Activated naive CD8-positive, alpha-beta T cell treated with anti-CD3 and anti-CD28 coated beads, Interleukin-2, amount 50 U/mL, for 16 hours (primary cell): ENCODE measurements at regions not wholly inside any gene's neighbourhood (a gene's known extent, or its start where the extent isn't known, plus 50 kb on each side); places are given as distances from the start of the nearest gene placed in this dataset.
"Not testable (repeated sequence)": the region's sequence is repeated elsewhere in the genome, so short reads cannot be mapped to it uniquely, and the experiment has no call there.

Experiments
- DNase-seq: peaks from one replicate; pipeline ENCODE4 v3.0.0-alpha.2; 2020; ENCODE audit warnings: low read depth, low spot score

DNA sequence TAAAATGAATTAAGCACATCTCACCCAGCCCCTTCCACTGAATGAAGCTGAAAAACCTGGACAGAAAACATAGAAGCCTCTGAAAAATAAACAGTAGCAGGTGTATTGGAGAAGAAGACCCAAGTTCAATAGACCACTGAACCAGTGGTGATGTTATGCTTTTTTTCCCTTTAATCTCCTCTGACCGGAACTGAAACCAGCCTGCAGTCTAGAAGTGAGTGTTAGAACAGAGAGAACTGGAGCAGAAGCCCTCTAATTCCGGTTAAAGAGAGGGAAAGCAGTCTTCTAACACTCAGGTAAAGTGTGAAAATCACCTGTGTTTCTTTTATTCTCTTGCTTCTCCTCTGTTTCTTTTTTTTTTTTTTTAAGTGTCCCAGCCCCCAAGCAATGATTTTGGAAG is 83.5 kb upstream of the CCL21 start:
- no peak for DNase-seq

DNA sequence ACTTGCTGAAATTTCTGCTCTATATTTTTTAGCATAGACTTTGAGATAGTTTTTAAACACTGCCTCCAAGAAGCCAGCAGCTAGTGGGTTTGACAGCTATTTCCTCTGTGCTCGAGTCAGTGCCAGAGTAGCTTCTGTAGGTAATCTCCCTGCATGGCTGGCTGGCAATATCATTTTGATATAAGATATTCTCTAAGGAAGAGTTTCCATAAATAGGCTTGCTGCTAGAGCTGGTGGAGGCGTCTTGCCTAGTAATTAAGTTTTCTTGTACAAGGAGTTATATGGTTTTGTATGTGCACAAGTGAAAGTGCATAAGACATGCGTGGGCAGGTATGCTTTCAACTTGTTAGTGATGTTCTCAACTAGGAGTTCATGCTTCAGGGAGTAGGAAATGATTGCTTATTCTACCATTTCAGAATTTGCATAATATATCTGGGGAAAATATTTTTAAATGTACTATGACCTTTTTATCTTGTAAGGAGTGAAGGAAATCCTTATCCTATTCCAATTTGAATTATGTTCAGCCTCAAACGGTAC is 74.1 kb upstream of the CCL21 start:
- no peak for DNase-seq

DNA sequence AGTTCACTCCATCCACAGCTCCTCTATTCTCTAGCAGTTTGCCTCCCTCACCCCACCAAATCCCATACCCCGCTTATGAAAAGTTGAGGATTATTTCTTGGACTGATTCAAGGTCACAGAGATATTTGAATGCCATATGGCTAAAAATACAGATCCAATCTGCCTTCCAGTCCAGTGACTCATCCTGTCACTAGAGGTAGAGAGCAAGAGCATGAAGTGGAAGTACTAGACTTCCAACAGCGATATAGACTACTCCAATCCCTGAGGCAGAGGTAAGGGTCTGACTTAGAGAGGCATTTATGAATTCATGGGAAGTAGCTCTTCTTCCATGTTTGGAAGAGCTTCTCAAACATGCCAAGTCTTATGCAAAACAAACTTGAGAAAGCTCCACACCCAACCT is 72.4 kb upstream of the CCL21 start:
- DNase-seq, result no peak

DNA sequence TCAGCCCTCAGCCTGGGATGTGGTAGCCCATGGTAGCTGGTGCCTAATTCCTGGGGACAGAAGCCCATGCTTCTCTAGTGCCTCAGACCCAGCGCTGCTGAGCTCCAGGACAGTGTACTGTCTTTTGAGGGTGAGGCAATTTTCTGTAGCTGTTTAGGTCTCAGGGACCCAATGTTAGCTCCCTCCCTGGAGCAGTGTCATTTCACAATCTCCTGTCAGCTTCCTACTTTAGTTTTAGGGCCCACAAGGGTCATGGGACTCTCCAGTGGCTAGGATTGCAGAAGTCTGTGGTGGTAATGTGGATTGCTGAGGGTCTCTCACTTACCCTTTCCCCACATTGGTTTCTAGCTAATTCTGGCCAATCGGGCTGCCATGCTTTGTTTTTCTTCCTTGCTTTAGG is 67.7 kb upstream of the CCL21 start:
- no peak for DNase-seq

DNA sequence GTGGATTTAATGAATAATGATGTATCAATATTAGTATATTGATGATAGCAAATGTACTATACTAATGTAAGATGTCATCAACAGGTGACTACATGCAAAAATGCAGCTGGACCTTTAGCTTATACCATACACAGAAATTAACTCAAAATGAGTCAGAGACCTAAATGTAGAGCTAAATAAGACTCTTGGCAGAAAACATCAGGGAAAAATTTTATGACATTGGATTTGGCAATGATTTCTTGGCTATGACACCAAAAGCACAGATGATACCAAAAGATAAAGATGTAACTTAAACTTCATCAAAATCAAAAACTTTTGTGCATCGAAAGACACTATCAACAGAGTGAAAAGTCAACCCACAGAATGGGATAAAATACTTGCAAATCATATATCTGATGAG is 64.0 kb upstream of the CCL21 start:
- no peak for DNase-seq

DNA sequence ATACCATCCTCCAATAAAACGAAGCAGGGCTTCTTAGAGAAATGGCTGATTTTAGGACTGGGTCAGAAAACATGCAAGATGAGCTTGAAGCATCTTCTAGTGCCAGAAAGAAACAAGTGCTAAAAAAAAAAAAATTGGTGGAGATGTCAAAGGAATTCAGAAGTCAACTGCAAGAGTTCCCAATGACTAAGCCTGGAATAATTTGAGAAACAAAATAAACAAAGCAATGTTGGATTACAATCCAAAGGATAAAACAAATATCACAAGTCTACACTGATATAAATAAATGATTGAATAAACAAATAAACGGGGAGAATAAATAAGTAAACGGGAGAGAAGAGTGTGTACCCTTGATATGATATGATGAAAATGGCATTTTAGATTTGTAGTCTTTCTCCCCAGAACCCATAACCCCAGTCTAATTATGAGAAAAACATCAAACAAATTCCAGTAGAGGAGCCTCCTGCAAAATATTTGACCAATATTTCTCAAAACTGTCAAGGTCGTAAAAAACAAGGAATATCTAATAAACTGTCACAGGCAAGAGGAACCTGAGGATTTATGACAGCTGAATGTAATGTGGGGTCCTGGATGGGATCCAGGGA is 63.5 kb upstream of the CCL21 start:
- no peak for DNase-seq

DNA sequence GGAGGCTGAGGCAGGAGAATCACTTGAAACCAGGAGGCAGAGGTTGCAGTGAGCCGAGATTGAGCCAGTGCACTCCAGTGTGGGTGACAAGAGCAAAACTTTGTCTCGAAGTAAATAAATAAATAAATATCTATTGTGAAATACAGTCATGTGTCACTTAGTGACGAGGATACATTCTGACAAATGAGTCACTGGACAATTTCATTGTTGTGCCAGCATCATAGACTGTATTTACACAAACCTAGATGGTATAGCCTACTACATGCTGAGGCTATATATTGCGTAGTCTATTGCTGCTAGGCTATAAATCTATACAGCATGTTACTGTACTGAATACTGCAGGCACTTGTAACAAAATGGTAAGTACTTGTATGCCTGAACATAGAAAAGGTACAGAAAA is 61.1 kb upstream of the CCL21 start:
- DNase-seq, result no peak

DNA sequence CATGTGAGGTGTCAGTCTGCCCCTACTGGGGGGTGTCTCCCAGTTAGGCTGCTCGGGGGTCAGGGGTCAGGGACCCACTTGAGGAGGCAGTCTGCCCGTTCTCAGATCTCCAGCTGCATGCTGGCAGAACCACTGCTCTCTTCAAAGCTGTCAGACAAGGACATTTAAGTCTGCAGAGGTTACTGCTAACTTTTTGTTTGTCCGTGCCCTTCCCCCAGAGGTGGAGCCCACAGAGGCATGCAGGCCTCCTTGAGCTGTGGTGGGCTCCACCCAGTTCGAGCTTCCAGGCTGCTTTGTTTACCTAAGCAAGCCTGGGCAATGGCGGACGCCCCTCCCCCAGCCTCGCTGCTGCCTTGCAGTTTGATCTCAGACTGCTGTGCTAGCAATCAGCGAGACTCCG is 57.2 kb upstream of the CCL21 start:
- DNase-seq, result not testable (repeated sequence)

DNA sequence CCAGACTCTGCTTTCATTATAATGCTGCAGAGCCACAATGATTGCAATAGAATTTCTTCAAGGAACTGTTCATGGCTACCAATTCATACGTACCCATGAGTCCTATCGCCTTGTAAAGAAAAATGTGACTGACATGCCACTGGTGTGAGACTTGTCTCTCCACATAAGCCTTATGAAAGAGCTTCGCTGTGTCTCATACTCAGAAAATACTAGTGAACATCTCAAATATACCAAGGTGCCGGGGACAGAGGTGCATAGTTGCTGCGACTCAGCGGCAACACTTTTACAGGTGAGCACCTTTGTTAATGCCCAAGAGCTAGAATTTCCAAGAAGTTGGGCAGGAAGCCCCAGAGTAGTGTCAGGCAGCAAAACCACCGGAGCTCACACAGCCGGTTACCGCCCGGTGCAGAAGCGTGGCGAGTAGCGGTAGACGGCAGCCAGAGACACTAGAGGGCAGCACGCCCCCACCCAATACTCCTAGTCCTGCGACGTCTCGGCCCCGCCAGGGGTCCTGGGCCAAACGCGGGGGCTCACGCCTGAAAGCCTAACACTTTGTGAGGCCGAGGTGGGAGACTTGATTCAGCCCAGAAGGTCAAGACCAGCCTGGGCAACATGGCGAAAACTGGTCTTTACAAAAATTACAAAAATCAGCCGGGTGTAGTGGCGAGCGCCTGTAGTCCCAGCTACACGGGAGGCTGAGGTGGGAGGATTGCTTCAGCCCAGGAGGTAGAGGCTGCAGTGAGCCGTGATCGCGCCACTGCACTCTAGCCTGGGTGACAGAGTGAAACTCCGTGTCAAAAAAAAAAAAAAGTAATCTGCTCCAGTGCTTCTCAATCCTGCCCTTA is 50.5 kb upstream of the CCL21 start:
- DNase-seq, result peak; percentile 3
